Heart left ventricle (tissue), 16 donors: ENCODE measurements at regions not wholly inside any gene's neighbourhood (a gene's known extent, or its start where the extent isn't known, plus 50 kb on each side); places are given as distances from the start of the nearest gene placed in this dataset.

ENCODE experiments used
- ATAC-seq, 4 donors: fragments of 200-7000 bp; cut with Tn5 transposase; one replicate each; pipeline ENCODE4 v1.9.1; 2020 to 2022; ENCODE audit warnings: moderate library complexity in 4 of 4, mild to moderate bottlenecking in 3 of 4, moderate number of reproducible peaks in 1 of 4
- DNase-seq, 5 donors: peaks; one replicate each; pipeline ENCODE4 v3.0.0-alpha.2; 2020
- H3K27ac ChIP-seq, 12 donors: fragments of 200-600 bp; sonication (generic) in 4 of 12; one replicate each; pipeline versions ENCODE4 v1.5.0 to v1.8.0; 2016 to 2022; ENCODE audit warnings: mild to moderate bottlenecking in 2 of 12
- H3K27me3 ChIP-seq, 9 donors: fragments of 200-600 bp; sonication (generic) in 2 of 9; one replicate each; pipeline versions ENCODE4 v1.5.1 to v1.8.0; 2016 to 2022; ENCODE audit warnings: mild to moderate bottlenecking in 3 of 9
- H3K36me3 ChIP-seq, 9 donors: fragments of 200-600 bp; sonication (generic) in 2 of 9; one replicate each; pipeline versions ENCODE4 v1.5.0 to v1.8.0; 2018 to 2022; ENCODE audit warnings: mild to moderate bottlenecking in 2 of 9
- H3K4me1 ChIP-seq, 12 donors: fragments of 200-600 bp; sonication (generic) in 4 of 12; one replicate each; pipeline versions ENCODE4 v1.5.0 to v1.8.0; 2016 to 2022; ENCODE audit warnings: mild to moderate bottlenecking in 3 of 12
- H3K4me3 ChIP-seq, 12 donors: fragments of 200-600 bp; sonication (generic) in 4 of 12; one replicate each; pipeline versions ENCODE4 v1.5.0 to v1.8.0; 2017 to 2022; ENCODE audit warnings: mild to moderate bottlenecking in 9 of 12, moderate library complexity in 4 of 12
- H3K9me3 ChIP-seq, 12 donors: fragments of 200-600 bp; sonication (generic) in 4 of 12; one replicate each; pipeline versions ENCODE4 v1.5.0 to v1.8.0; 2016 to 2022; ENCODE audit warnings: mild to moderate bottlenecking in 1 of 12
- POLR2A ChIP-seq, 2 donors: fragments of 450-650 bp; IDR thresholded peaks; one replicate each; pipeline ENCODE4 v1.6.1; 2017; ENCODE audit warnings: antibody characterized with exemption in 2 of 2, mild to moderate bottlenecking in 2 of 2, moderate library complexity in 2 of 2
- WGBS, 4 donors: extraction: QIAGEN DNeasy Blood & Tissue Kit in 2 of 4; methylation state at CpG; one replicate each; pipeline versions ENCODE4 v1.1.5 to v1.1.7; 2013 to 2018; 5-methylcytosine and 5-hydroxymethylcytosine counted together
- intact Hi-C, 10 donors: fragments of 100-400 bp; cut with DNase I; formaldehyde crosslinking; loops; one replicate each; pipeline versions ENCODE4 v1.11.1 to v1.14.2; 2022
- TF ChIP-seq, protein P1 (sequence below), 12 donors: fragments of 200-600 bp; sonication (generic) in 4 of 12; IDR thresholded peaks; one replicate each; pipeline versions ENCODE4 v1.5.0 to v1.8.0; 2018 to 2022; ENCODE audit warnings: antibody characterized with exemption in 12 of 12, mild to moderate bottlenecking in 5 of 12
- donor health status: ischemic (EF 13 %, LVEDD 7.1; RV severe dilation, severe dysfunction).
- donor health status: healthy with polysubstance abuse.
- donor health status: DM: no; HTN: yes; CAD: no.
- donor health status: DM: no; HTN: no; CAD: no.
- donor health status: ischemic (EF 25% LVEDD 6.9; RV normal size, moderate dysfunction).
- donor health status: ischemic (EF 25% LVEDD 5.7; RV mildly dilated, moderate dysfunction).
- donor health status: healthy.
- donor health status: DM: yes; HTN: yes; CAD: no.
- donor health status: ischemic (EF 35%, LVEDD 5.7; RV mildly dilated, moderate dysfunction).
- donor health status: nonischemic (EF 11% LVEDD 7.7; RV severe dilation, severe dysfunction).
- donor health status: DM: yes; HTN: yes; CAD: no.
- donor health status: PGD.
- donor health status: ischemic (EF 29% LVEDD 5.4; RV normal size, mild dysfunction).
- donor health status: nonischemic (EF 23%, LVEDD 6.1; RV moderate dilation, normal function).

GRCh38 chr20:21014528-21014927 lies 91.6 kb downstream of the LINC00237 start:
- TF ChIP-seq POLR2A (IDR thresholded peaks at IDR 0.05), result no peak
- TF ChIP-seq, protein P1, sequence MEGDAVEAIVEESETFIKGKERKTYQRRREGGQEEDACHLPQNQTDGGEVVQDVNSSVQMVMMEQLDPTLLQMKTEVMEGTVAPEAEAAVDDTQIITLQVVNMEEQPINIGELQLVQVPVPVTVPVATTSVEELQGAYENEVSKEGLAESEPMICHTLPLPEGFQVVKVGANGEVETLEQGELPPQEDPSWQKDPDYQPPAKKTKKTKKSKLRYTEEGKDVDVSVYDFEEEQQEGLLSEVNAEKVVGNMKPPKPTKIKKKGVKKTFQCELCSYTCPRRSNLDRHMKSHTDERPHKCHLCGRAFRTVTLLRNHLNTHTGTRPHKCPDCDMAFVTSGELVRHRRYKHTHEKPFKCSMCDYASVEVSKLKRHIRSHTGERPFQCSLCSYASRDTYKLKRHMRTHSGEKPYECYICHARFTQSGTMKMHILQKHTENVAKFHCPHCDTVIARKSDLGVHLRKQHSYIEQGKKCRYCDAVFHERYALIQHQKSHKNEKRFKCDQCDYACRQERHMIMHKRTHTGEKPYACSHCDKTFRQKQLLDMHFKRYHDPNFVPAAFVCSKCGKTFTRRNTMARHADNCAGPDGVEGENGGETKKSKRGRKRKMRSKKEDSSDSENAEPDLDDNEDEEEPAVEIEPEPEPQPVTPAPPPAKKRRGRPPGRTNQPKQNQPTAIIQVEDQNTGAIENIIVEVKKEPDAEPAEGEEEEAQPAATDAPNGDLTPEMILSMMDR (IDR thresholded peaks at IDR 0.05), result no peak
- H3K27ac ChIP-seq, result no peak overlapping the region
- intact Hi-C loops, result no loop called here
- ATAC-seq, result no peak
- H3K9me3 ChIP-seq, result no peaks in the 10 kb centered on the region
- H3K27me3 ChIP-seq, result peaks cover 0 to 31% (median 3%) of the 10 kb centered on the region in 9 donors
- no peaks in the 10 kb centered on the region for H3K4me1 ChIP-seq
- no peak for DNase-seq
- 49 to 75% (median 57%) methylated on average over 1 of the region's 1 CpG for WGBS, 4 donors
- H3K36me3 ChIP-seq, result no peaks in the 10 kb centered on the region
- no peak overlapping the region for H3K4me3 ChIP-seq

DNA sequence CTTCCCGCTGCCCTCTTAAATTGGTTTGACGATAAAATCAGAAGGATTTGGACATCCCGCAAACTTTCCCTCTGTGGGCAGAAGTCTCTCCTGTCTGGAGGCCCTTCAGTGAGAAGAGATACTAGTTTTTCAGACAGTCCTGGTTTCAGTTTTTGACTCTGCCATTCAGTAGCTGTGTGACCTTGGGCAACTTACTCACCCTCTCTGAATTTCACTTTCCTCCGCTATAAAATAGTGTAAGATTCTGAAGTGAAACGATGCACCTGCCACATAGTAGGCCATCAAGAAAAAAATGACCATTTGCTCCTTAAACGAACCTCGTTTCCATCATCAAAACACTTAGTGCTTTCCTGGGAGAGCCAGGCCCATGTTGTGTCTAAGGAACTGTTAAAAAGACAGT lies 97.2 kb downstream of the LINC00237 start:
- no peak for DNase-seq

GRCh38 chr20:21006611-21007010 lies 99.5 kb downstream of the LINC00237 start:
- no peaks in the 10 kb centered on the region for H3K36me3 ChIP-seq
- H3K4me3 ChIP-seq, result no peak overlapping the region
- H3K4me1 ChIP-seq, result no peaks in the 10 kb centered on the region
- ATAC-seq (no peak), DNase-seq (no peak)
- H3K27ac ChIP-seq, result no peak overlapping the region
- H3K9me3 ChIP-seq, result no peaks in the 10 kb centered on the region
- intact Hi-C loops, result no loop called here
- TF ChIP-seq POLR2A (IDR thresholded peaks at IDR 0.05), result no peak
- TF ChIP-seq, protein P1 (IDR thresholded peaks at IDR 0.05), result no peak
- peaks cover 0 to 9% (median 0%) of the 10 kb centered on the region in 9 donors for H3K27me3 ChIP-seq

More for the DNA sequence above, 97.2 kb downstream of the LINC00237 start:
- Histone ChIP-seq H3K9me3 (no peaks in the 10 kb centered on the region), H3K27ac (no peak overlapping the region), H3K4me1 (no peaks in the 10 kb centered on the region), H3K27me3 (peaks cover 0 to 4% (median 0%) of the 10 kb centered on the region in 9 donors), H3K36me3 (no peaks in the 10 kb centered on the region), H3K4me3 (no peak overlapping the region)
- 83 to 85% (median 84%) methylated on average over 7 of the region's 7 CpGs for WGBS, 4 donors
- intact Hi-C loops, result no loop called here
- no peak for TF ChIP-seq POLR2A (IDR thresholded peaks at IDR 0.05)
- TF ChIP-seq, protein P1 (IDR thresholded peaks at IDR 0.05), result no peak
- ATAC-seq, result no peak

DNA sequence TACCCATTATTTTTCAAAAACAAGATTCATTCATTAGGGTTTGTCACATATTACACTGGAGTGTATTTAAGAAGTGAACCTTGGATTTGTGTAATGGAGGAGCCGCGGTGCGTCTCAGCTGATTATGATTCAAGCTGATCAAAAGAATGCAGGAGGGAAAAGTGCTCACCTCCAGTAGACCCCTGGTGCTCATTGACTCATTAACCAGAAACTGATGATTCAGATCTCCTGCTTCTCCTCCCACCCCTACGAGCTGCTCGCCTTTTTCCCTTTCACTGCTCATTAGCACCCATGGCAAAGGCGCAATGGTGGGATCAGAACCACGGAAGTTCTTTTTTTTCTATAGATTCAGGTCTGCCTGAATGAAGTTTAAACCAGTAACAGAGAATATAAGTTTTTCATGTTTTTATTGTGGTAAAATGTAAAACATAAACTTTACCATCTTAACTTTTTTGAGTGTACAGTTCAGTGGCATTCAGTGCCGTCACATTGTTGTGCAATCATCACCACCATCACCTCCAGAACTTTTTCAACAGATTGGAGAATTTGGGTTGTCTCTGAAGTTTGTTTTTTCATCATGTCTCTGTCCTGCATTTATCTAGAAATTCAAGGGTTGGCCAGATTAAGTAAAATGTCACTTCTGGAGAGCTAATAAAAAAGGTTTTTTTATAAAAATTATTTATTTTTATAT lies 101.6 kb downstream of the LINC00237 start:
- Histone ChIP-seq H3K4me3 (no peak overlapping the region), H3K9me3 (no peaks in the 10 kb centered on the region), H3K4me1 (no peaks in the 10 kb centered on the region), H3K27ac (no peak overlapping the region), H3K27me3 (peaks cover 0 to 9% (median 0%) of the 10 kb centered on the region in 9 donors), H3K36me3 (no peaks in the 10 kb centered on the region)
- WGBS, 4 donors, result 74 to 83% (median 76%) methylated on average over 8 of the region's 8 CpGs
- intact Hi-C loops, result no loop called here
- no peak for DNase-seq
- TF ChIP-seq POLR2A (IDR thresholded peaks at IDR 0.05), result no peak
- TF ChIP-seq, protein P1 (IDR thresholded peaks at IDR 0.05), result no peak
- no peak for ATAC-seq
